IPS DF 4.7 (cell line): ENCODE measurements at regions not wholly inside any gene's neighbourhood (a gene's known extent, or its start where the extent isn't known, plus 50 kb on each side); places are given as distances from the start of the nearest gene placed in this dataset.

Experiments used
- DNase-seq: peaks from one replicate; pipeline ENCODE4 v3.0.0-alpha.2; 2013; ENCODE audit warnings: low spot score; ENCODE audit errors: extremely low read depth

DNA sequence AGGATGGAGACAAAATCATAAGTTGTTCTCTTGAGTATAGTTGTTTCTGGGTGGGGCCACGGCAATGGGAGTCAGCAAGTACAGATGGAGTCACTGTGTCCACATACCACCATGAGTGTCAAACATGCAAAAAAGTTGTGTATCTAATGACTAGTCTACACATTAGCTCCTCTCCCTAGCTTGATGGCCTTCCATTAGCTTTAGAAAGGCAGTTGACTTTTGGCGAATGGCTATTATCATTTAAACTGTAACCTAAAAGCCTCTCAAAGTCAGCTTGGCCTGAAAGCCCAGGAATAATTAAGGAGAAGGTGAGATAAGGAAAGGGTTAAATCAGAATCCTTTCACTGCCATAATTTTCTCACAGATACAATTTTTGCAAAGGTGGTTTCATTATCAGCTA is 95.5 kb upstream of the MEOX2 start:
- DNase-seq: no peak

DNA sequence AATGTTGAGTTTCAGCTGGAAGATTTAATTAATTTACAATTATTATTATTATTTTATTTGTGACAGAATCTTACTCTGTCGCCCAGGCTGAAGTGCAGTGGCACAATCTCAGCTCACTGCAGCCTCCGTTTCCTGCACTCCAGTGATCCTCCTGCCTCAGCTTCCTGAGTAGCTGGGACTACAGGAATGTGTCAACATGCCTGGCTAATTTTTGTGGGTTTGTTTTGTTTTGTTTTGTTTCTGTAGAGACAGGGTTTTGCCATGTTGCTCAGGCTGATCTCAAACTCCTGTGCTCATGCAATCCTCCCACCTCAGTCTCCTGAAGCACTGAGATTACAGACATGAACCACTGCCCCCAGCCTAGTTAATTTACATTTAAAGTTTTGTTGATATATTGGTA is 93.8 kb upstream of the MEOX2 start:
- no peak for DNase-seq

DNA sequence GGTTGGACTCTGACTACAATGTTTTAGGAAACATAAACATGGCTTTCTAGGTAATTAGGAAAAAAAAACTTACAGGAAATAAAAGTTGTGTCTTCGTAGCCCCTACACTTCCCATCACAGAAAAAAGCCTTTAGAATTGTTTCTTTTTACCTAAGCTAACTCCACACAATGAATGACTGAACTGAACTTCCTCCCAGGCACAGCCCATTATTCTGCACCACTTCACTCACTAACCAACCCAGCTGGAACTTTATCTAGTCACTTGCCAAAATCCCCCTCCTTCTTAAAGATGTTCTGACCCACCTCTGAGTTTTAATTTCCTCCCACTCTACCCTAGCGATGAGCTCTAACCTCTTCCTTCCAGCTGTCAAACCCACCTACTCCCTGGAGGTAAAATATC is 91.7 kb upstream of the MEOX2 start:
- no peak for DNase-seq

DNA sequence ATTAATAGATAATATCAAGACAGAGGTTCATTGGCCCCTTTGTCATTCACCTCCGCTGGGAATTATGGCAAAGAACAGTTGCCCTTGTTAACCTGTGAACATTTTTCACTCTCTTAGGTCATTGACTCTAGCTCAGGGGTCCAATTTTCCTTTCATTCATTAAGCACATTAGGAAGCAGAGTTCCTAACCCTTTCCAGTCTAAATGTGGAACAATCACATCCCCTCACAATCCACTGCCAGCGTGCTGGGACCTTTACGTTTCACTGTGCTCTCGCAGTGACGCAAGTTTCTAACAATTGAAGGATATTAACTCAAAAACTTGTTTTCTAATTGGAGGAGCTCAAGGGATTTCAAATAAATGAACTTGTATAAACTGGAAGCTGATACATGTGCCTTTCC is 79.3 kb upstream of the MEOX2 start:
- DNase-seq: no peak

DNA sequence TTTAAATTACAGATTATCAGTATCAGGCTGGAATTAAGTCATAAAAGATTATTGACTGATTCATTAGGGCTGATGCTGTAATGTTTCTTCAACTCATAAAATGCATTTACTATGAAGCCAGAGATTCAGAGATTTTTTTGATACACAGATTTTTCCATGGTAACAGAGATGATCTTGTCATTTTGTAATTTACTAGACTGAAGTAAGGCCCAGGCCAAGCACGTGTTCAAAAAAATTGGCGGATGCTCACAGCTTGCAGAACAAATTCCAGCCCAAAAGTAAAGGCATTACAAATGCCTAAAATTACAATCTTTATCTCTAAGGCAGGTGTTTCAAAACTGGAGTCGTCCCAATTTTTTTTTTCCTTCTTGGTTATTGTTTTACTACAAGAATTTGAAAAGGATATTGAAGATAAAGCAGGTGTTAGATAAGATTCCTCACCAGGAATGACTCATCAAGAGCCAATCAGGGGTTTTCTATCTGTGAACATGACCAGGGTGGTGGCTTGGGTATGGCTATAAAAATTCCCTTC is 78.4 kb upstream of the MEOX2 start:
- no peak for DNase-seq

DNA sequence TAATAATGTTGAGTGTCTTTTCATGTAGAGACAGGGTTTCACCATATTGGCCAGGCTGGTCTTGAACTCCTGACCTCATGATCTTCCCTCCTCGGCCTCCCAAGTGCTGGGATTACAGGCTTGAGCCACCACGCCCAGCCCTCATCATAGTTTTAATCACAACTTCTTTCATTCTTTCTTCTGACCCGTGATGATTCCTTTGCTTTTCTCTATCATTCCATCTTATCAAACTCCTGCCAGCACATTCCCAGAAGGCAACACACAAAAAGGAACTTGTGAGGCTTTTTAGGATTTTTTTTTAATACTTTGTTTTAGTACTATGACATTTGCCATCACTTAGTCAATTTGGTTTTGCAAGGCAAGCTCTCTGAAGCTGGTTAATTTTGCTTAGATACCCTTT is 77.5 kb upstream of the MEOX2 start:
- DNase-seq: no peak

DNA sequence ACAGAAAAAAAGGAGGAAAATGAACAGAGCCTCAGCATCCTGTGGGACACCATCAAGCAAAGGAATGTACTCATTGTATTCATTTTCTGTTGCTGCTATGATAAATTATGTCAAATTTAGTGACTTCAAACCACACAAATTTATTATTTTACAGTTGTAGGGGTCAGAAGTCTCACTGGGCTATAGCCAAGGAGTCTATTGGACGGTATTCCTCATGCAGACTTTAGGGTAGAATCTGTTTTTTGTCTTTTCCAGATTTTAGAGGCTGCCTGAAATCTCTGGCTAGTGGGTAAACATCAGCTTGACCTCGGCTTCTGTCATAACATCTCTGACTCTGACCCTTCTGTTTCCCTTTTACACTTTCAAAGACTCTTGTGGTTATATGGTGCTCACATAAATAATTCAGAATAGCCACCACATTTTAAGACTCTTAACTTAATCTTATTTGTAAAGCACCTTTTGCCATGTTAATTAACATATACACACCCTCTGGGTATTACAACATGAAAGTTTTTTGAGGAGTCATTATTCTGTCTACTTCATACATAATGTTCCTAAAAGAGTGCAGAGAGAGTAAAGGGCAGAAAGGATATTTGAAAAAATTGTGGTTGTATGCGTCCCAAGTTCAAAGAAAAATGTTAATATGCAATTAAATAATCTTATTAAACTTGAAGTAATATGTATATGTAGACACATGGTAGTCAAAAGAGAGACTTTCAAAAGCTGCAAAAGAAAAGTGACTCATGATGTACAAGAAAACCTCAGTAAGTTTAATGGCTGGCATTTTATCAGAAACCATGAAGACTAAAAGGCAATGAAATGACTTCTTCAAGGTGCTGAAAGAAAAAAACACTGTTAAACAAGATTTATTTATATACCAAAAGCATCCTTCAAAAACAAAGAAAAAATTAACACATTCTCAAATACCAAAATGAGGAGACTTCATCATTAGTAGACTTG is 70.8 kb upstream of the MEOX2 start:
- DNase-seq: no peak

DNA sequence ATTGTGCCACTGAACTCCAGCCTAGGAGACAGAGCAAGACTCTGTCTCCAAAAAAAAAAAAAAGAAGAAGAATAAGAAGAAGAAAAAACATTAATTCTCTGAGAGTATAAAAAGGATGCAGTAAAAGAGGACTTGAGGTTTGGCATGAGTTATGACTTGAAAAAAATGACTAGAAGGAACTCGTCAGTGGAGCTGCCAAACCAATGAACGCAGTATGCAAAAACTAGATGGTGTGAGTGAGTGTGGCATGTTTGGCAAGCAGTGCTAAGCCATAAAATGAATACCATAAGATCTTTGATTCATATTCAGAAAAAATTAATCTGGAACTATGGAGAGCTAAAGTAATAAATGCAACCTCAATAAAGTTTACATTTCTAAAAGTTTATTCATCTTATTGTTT is 68.6 kb upstream of the MEOX2 start:
- DNase-seq: no peak

DNA sequence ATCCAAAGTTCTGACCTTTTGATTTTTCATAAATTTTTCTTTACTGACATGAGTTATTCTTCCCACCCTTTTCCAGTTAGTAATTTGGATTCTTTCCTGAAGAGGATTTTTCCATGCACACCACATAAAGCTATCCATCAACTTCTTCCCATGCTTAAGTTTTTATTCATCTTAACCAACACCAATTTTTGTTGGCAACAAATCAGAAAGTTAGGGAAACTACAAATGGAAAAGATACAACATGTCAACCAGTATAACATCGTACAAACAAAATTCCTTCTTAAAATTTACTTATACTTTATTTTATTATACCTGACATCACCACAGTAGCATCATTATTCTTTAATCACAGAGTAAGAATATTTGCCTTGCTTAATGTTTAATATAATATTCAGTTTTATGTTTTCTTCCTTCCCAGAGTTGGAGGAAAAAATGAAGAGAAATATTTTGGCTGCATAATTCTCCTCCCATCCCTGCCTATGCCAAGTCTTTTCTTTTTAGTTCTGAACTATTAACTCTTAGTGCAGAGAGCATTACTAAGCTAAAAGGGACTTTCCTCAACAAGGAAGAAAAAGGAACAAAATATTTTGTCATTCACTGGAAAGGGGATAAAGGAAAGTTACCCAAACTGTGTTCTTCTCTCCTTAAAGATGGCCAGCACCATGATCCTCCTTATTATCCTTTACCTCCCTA is 67.5 kb upstream of the MEOX2 start:
- DNase-seq: no peak

DNA sequence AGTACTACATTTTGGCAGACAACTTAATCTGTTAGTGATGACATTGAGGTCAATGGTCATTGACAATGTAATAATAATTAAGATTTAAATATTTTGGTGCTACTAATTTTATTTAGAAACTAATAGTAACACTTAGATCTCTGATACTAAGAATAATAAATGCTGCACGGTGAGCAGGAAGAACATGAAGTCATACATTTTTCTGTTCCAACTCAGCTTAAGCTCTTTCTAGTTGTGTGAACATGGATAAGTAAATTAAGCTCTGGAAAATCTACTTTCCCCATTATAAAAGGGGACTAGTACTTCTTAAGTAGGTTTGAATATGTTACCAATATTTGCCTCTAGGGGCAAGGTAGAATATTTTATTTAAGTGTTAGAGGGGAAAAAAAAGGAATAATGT is 65.9 kb upstream of the MEOX2 start:
- DNase-seq: no peak

DNA sequence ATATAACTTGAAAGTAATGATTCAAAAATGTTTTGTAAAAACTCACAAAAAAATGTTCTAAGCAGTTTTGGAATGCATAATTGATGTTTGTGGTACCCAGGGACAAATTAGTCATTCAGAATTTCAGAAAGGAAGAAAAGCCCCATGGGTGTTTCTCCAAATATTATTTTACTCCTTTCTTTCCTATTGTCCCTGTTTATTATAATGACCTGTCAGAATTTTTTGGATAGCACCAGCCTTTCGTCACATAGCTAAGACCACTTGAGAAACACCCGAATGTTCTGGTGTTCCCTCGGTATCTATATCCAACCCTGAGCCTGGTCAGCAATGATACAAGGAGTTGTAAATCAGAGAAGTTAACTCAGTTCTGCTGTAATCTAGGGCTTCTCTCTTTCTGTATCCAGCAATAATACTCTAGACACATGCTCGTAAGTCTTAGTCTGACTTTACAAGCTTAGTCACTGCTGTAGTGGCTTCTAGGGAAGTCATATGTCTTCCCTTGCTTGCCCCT is 64.8 kb upstream of the MEOX2 start:
- DNase-seq: no peak

DNA sequence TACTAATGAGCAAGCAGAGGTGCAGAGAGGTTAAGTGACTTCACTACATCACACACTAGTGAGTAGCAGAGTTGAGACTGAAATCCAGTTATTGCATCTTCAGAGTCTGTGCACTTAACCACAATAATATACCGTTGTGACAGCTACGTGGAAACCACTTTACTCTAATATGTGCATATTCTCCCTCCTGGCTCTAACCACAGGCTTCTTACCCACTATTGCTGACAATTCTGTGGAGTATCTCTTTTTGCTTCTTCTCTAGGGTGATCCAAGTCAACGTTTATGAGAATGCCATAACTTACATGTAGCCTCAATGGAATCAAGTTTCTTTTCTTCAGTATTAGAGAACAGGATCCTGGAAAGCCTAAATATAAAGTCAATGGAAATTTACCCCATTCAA is 64.2 kb upstream of the MEOX2 start:
- no peak for DNase-seq

DNA sequence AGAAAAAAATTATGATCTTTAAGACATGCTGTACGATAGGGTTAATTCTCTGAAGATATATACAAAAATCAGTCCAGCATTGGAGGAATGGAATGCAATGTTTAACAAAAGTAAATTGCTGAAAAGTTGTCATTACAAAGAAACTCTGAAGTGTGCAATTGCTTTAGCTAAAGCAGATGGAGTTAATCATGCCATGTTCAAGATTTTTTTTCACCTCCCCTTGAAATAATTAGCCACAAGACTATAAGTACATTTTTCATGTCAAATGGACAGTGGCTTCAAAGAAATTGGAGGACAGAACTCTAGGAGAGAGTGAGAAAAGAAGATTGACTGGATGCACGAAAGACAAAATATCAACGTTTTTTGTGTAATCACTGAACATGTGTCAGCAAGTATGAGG is 63.1 kb upstream of the MEOX2 start:
- DNase-seq: no peak

DNA sequence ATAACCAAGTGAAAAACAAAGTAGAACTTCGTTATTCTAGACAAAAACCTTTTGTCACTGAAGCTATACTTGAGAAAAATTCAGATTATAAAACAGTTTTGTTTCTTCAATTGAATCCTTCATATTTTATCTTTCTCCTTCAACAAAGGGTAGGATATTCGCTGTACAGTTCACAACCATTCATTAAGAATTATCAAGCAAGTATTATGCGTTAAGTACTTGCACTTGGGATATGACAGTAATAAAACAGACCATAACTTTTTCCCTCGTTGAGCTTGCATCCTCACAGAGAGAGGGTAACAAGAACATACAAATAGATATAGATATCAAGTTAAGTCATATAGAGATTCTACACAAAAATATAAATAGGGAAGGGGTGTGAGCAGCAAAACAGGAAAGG is 61.2 kb upstream of the MEOX2 start:
- DNase-seq: no peak

DNA sequence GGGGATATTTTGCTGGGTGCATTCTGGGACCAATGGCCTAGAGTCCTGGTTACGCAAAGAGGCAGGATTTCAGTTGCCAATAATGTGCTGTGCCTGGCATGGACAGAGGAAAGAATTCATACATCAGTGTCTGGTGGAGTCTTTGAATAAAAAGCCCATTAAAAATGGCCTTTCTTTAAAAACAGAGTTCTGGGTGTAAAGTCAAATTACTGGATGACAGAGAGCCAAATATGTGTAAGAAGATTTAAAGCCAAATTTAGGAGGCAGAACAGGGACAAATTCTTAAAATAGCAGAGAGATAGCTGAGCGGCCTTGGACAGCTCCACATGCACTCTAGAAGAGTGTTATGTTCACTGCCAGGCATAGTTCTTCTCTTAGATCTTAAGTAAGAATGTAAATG is 60.8 kb upstream of the MEOX2 start:
- no peak for DNase-seq

DNA sequence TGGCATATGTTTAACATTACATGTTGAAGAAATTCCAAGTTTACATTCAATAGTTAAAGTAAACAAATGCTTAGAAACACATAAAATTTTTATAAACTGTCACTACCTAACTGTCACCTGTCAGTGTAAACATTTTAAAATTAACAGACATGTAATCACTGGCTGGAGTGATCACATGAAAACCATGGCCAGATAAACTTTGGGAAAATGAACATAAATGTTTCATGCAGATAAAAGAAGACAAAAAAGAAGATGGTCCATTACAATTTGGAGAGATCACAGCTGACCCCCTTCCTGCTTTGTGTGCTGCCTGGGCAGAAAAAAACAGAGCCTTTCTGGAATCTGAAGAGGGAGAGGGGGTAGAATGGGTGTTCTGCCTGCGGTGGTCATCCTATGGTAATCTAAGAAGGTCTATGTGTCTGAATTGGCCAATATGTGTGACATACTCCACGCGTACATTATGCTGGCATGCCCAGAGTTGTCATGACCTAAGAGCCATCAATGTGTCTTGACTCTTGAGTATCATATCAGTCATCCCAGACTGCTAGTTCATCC is 57.5 kb upstream of the MEOX2 start:
- DNase-seq: no peak

DNA sequence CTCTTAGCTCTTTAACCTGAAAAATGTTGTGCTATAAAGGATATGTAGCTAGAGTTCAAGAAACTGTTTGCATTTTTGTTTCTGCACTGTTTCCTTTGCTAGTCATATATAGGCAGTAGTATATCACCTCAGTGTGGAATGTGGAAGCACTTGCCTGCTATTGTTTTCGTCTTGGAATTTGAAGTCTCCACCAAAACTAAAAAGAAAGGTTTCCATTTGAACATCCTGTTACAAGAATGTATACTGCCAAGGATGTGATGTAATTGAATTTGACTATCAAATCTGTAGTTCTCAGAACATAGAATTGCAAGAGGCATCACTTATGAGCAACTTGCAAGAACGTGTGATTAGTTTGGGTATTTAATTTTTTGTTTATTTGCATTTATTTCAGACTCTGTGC is 51.1 kb upstream of the MEOX2 start:
- DNase-seq: no peak
